Stimulated activated CD8-positive, alpha-beta memory T cell treated with anti-CD3 and anti-CD28 coated beads, Interleukin-7, amount 100 ng/mL, for 24 hours (primary cell): ENCODE measurements at regions not wholly inside any gene's neighbourhood (a gene's known extent, or its start where the extent isn't known, plus 50 kb on each side); places are given as distances from the start of the nearest gene placed in this dataset.
"Not testable (repeated sequence)": the region's sequence is repeated elsewhere in the genome, so short reads cannot be mapped to it uniquely, and the experiment has no call there.

Experiments used
- DNase-seq: peaks from one replicate; pipeline ENCODE4 v3.0.0-alpha.2; 2020; ENCODE audit warnings: low read depth

- no peak for DNase-seq
Observed at GRCh38 chr11:81286959-81287358, 1446.7 kb downstream of the FAM181B start.

- DNase-seq = no peak
Observed at GRCh38 chr11:81286550-81286949, 1447.1 kb downstream of the FAM181B start.

- not testable (repeated sequence) for DNase-seq
Observed at GRCh38 chr11:81280228-81280627, 1453.4 kb downstream of the FAM181B start.

- no peak for DNase-seq
Observed at GRCh38 chr11:81278991-81279390, 1454.7 kb downstream of the FAM181B start.

- no peak for DNase-seq
Observed at GRCh38 chr11:81270686-81271085, 1463.0 kb downstream of the FAM181B start.

GRCh38 chr11:81267246-81267645 is 1466.4 kb downstream of the FAM181B start:
- DNase-seq = no peak

GRCh38 chr11:81259471-81259870 is 1474.2 kb downstream of the FAM181B start:
- no peak for DNase-seq

GRCh38 chr11:81255895-81256294 is 1477.8 kb downstream of the FAM181B start:
- no peak for DNase-seq

GRCh38 chr11:81253244-81253643 is 1480.4 kb downstream of the FAM181B start:
- DNase-seq = no peak

- DNase-seq = no peak
Observed at GRCh38 chr11:81246941-81247340, 1486.7 kb downstream of the FAM181B start.

GRCh38 chr11:81245791-81246190 is 1487.9 kb downstream of the FAM181B start:
- DNase-seq = no peak

GRCh38 chr11:81241672-81242275 is 1491.9 kb downstream of the FAM181B start:
- no peak for DNase-seq

- DNase-seq = no peak
Observed at GRCh38 chr11:81237139-81237538, 1496.5 kb downstream of the FAM181B start.

GRCh38 chr11:81227409-81227808 is 1506.3 kb downstream of the FAM181B start:
- not testable (repeated sequence) for DNase-seq

- DNase-seq = no peak
Observed at GRCh38 chr11:81224396-81224795, 1509.3 kb downstream of the FAM181B start.

GRCh38 chr11:81222491-81222890 is 1511.2 kb downstream of the FAM181B start:
- DNase-seq = no peak

- no peak for DNase-seq
Observed at GRCh38 chr11:81220146-81220895, 1513.3 kb downstream of the FAM181B start.

- no peak for DNase-seq
Observed at GRCh38 chr11:81219661-81220060, 1514.0 kb downstream of the FAM181B start.

GRCh38 chr11:81218440-81218839 is 1515.2 kb downstream of the FAM181B start:
- DNase-seq = no peak

- no peak for DNase-seq
Observed at GRCh38 chr11:81211050-81211449, 1522.6 kb downstream of the FAM181B start.

GRCh38 chr11:81207421-81208054 is 1526.1 kb downstream of the FAM181B start:
- no peak for DNase-seq

- no peak for DNase-seq
Observed at GRCh38 chr11:81203876-81204275, 1529.8 kb downstream of the FAM181B start.

- no peak for DNase-seq
Observed at GRCh38 chr11:81197396-81197795, 1536.3 kb downstream of the FAM181B start.
